IPS DF 4.7 (cell line): ENCODE measurements at regions not wholly inside any gene's neighbourhood (a gene's known extent, or its start where the extent isn't known, plus 50 kb on each side); places are given as distances from the start of the nearest gene placed in this dataset.
"Not testable (repeated sequence)": the region's sequence is repeated elsewhere in the genome, so short reads cannot be mapped to it uniquely, and the experiment has no call there.

Source experiments
- DNase-seq: peaks from one replicate; pipeline ENCODE4 v3.0.0-alpha.2; 2013; ENCODE audit warnings: low spot score; ENCODE audit errors: extremely low read depth

DNA sequence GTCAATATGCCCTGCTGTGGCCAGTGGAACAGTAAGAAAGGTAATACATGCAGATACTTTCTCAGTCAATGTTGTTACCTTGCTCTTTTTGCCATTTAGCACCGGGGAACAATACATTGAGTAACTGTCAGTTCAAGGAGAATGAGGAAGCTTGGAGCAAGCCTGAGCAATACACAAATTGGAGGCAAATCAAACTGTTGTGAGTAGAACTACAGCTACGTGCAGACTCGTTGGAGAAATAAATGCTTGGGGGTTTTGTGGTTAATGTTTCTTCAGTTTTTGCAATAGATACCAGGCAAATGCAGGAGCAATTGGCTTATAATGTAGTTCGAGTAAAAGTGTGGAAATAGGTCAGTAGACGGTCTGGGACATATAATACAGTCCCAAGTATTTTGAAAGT, 587.3 kb upstream of the ROBO1 start:
- DNase-seq, result no peak

DNA sequence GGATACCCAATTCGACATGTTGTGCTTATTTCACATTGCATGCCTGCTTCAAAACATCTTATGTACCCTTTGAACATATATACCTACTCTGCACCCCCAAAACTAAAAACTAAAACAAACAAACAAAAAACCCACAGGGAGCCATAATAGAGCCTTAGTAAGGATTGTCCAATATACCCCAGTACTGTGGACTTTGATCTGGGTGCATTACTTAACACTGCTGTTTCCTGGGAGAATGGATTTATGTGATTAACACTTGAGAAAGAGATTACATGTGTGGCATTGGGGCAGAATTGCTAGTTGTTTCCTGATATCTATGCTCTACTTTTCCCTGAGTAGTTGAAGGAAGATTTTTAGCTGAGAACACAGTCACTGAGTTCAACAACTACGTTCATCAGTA, 583.4 kb upstream of the ROBO1 start:
- no peak for DNase-seq

DNA sequence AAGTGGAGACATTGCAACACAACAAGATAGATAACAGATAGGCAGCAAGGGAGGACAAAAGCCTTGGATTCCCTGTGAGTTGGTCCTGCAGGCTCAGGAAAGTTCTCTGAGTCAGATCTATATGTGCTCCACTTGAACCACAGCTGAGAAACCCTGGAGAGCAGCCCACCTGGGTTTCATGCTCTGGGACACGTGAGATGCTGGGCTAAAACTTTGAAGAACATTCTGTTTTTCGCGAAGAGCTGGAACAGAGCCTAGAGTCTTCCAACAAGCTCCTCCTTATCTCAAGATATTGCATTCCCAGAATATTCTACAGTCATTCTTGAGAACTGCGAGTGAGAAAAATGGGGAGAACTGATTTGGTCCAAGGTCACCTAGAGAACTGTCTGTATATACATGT, 583.0 kb upstream of the ROBO1 start:
- no peak for DNase-seq

DNA sequence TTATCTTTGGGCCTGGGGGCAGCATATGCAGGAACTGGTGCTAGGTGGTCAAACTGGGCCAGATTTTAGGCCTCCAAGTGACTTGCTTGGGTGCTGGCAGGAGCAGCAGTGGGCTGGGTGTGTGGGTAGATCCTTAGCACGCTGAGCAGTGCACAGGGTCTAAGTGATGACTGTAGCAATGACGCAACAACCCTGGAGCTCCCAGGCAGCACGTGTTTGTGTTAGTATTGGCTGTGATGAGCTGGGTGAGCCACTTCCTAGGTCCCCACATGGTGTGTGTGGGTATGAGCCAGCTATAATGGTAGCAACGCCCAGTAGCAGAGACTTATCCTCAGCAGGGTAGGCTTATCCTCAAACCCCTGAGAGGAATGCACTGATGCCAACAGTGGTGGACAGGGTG, 570.6 kb upstream of the ROBO1 start:
- DNase-seq, result no peak

DNA sequence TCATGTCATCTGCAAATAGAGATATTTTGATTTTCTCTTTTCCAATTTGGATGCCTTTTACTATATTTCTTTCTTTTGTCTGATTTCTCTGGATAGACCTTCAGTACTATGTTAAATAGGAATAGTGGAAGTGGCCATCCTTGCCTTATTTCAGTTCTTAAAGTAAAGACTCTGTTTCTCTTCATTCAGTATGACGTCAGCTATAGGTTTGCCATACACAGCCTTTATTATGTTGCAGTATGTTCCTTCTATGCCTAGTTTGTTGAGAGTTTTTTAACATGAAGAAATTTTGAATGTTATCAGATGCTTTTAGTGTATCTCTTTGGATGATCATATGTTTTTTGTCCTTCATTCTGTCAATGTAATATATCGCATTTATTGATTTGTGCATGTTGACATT, 566.7 kb upstream of the ROBO1 start:
- DNase-seq, result no peak

DNA sequence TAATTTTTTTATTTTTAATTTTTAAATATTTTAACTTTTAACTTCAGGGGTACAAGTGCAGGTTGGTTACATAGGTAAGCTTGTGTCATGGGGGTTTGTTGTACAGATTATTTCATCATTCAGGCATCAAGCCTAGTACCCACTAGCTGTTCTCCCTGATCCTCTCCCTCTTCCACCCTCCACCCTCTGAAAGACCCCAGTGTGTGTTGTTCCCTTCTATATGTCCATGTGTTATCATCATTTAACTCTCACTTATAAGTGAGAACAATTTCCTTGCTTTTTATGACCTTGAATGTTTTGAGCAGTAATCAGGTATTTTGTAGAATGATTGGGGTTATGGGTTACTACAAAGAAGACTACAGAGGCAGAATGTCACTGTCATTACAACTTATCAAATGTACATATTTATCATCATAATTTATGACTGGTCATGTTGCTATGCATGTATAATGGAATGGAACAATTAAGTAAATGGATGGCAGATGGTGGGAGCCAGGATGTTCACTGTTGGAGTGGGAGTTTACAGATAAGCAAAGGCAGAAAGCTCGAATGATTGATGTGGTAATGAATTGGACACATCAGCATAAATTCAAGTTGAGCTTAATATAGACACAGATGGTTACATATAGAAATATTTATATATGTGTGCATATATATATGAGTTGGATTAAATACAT, 563.8 kb upstream of the ROBO1 start:
- no peak for DNase-seq

DNA sequence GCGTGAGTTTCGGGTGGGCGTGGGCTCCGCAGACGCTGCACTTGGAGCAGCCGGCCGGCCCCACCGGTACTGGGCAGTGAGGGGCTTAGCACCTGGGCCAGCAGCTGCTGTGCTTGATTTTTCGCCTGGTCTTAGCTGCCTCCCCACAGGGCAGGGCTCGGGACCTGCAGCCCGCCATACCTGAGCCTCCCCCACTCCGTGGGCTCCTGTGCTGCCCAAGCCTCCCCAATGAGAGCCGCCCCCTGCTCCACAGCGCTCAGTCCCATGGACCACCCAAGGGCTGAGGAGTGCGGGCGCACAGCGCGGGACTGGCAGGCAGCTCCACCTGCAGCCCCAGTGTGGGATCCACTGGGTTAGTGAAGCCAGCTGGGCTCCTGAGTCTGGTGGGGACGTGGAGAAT, 546.7 kb upstream of the ROBO1 start:
- DNase-seq, result not testable (repeated sequence)

DNA sequence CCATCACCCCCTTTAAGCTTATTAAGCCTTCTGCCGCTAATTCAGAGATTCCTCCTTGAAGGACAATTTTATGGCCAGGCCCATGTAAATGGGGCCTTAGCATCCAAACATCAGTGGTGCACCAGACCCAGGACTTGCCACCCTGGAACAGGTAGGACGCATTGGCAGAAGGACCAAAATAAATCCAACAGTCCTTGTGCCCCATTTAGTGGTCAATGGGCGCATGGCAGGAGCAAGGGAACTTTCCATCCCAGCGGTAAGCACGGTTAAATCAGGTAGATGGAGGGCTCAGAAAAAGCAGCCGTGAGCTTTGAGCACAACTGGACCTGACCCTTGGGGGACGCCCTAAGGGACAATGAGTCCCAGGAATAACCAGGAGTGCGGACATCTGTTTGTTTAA, 540.8 kb upstream of the ROBO1 start:
- DNase-seq, result no peak

DNA sequence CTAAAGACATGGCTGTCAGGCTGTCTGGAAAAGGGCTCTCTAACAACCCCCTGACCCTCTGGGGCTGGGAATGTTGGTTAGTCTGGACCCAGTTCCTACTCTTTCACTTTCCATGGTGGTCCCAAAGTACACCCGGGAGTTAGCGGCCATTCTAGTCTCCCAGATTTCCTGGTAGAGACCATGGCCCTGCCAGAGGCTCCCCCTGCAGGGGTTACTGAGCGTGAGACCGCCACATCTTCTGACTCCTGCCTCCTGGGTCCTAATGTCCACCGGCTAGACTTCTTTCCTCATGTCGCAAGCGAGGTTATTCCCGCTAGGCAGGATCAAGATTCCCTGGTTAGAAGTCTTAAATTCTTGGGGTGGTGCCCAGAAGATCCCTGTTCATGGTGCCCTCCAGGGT, 540.0 kb upstream of the ROBO1 start:
- DNase-seq, result no peak

DNA sequence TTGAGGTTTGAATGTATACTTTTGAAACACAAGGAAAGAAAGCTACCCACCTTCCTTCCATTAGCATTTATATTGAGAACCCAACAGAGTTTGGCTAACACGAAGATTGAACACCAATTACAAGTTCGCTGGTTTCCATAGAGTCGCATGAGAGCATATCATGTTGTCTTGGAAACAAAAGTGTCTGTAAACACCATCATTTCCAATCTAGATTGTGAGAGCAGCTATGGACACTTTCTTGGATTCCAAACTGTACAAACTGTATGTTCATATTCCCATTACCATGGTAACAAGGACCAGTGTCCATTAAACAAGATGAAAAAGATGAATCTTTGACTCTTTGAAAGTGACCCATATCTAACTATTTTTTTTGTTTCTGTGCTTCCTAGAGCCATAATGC, 529.9 kb upstream of the ROBO1 start:
- DNase-seq, result no peak

DNA sequence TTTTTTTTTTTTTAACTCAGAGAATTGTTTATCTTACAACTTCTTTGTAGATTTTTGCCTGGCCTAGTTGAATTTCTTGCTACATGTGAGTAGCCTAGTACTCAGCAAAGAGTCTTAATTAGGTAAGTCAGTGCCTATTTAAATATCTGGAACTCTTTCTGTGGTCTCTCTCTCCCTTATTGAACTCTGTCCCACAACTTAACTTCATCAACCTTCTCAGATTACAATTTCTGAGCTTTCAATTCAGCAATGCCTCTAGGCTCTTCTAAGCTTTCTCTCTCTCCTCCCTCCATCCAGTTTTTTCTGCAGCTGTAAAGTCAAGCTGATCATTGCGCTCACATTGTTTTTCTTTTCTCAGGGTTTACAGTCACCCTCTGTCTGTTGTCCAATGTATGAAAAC, 517.6 kb upstream of the ROBO1 start:
- no peak for DNase-seq

DNA sequence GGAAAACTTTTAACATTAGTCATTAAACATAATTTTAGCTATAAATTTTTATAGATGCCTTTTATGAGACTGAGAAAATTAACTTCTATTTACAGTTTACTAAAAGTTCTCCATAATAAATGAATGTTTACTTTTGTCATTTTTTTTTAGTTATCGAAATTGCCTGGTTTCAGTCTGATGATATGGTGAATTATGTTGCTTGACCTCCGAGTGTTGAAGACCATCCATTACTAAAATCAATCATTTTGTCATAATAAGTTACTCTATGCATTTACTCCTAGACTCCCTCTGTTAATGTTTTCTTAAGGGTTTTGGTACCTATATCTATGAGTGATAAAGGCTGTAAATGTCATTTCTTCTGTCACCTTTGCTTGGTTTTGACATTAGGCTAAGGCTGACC, 516.0 kb upstream of the ROBO1 start:
- DNase-seq, result no peak

DNA sequence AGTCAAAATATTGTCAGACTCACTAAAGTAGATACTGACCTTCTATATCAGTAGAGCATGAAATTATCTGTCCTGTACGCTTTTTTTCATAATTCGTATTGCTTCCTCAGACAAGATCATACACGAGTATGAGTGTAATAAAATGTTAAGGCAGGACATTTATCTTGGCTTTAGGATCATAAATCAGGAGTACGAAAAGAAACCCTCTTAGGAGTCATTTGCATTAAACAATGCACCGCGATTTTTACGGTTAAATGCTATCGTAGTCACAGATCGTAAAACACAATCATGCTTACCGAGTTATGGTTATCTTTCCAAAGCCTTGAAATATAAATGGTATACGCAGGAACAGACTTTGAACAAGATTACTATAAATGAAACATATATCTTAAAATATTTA, 510.3 kb upstream of the ROBO1 start:
- DNase-seq, result no peak

DNA sequence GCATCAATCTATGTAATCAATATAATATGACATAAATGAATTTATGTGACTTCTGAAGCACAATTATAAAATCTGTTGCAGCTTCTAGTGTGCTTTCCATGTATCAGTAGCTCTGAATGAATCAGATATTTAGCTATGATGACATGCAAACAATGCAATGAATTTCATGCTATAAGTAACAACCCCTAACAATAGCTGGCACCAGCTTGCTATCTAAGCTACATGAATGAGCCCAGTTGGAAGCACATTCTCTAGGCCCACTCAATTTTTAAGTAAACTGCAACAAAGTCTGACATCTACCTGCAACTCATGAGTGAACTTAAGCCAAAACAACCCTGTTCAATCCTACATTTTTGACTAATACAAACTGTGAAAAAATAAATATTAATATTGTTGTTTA, 507.3 kb upstream of the ROBO1 start:
- DNase-seq, result no peak

DNA sequence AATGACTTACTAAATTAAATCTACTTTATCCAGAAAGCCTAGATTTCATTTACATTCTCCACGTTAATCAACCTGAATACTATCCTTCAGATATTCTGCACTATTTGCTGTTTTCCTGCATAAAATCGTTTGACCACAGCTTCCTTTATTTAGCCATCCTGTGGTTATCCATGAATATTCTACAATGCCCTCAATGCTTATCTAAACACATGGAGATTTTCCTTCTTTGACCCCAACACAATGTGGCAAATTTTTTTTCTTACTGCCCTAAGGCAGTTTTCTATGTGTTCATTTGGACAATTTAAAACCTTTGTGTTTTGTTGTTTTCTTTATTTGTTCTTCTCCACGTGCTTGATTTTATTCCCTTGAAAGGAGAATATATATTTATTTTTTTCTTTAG, 495.5 kb upstream of the ROBO1 start:
- DNase-seq, result peak; percentile 19

DNA sequence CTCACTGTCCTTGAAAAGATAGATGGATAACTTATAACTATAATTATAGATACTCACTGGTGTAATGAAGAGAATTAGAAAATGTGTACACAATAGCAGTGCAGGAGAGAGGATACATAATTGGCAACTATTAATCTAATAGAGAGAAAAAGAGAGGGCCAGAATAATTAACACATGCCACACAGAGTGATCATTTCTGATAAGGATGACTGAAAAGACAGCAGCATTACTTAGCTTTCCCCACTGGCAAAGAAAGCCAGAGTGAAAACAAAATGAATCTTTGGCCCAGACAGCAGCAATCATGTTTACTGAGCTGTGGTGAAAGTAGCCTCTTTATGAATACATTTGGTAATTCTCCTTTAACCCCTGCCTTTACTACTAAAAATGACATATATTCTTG, 493.3 kb upstream of the ROBO1 start:
- no peak for DNase-seq

DNA sequence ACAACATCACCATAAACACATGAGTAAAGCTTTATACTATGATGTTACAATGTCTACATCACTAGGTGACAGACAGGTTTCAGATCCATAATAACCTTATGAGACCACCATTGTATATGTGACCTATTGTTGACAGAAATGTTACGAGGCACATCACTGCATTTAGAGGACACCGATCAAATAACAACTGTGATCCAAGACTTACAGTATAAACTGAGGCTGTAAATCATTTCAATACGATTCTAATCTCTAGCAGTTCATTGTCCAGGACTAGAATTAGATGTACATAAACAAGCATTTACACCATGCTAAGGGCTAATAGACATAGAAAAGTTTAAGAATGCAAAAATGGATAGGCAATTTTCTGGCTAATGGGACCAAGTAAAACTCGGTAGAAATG, 491.9 kb upstream of the ROBO1 start:
- no peak for DNase-seq

DNA sequence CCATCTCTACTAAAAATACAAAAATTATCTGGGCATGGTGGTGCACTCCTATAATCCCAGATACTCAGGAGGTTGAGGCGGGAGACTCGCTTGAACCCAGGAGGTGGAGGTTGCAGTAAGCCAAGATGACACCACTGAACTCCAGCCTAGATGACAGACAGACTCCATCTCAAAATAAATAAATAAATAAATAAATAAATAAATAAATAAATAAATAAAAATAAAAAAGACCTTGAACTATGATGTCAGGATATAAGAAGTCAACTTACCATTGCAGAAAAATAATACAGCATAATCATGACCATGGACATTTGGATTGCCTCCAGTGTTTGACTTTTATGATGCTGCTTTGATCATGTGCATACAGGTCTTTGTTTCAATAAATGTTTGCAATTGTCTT, 484.3 kb upstream of the ROBO1 start:
- DNase-seq, result no peak

DNA sequence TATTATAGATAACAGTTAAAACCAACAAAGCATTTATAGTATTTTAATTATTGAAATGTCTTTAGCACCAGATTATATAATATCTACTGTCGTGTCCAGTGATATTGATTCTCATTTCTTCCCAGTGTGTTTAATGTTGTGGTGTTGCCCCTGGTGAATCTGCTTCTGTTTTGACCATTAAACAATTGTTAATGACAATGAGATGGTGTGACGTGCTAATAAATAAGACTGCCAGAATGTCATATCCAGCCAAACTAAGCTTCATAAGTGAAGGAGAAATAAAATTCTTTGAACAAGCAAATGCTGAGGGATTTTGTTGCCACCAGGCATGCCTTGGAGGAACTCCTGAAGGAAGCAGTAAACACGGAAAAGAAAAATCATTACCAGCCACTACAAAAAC, 480.0 kb upstream of the ROBO1 start:
- DNase-seq, result no peak

DNA sequence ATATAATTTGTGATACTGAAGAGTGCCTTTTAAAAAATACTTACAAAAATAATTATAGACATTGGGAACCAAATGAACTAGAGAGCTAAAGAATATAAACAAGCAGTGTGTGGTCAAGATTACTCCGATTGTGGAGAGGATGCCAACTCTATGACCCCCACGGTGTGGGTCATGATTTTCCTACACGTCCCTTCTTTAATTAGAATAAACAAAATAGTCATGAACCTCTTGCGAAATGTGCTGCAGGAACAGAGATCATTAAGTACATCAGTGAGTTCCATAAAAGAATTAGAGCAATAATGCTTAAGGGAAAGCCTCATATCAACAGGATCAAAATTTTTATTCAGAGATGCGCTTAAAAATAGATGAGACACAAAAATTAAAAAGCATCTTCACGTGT, 476.6 kb upstream of the ROBO1 start:
- DNase-seq, result no peak

DNA sequence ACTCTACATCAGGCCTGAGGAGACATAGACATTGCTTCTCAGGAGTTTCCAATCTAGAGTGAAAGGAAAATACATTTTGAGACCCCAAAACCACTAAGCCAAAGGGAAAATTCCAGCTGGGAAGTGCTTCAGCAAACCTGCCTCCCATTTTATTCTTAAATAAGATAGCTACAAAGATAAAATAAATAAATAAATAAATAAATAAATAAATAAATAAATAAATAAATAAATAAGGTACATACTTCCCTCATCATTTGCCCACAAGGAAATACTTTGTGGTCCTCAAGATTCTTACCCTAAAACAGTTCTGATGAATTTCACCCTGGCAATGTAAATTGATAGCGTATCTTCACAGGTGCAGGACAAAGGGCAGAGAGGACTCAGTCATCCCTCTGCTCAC, 474.0 kb upstream of the ROBO1 start:
- DNase-seq, result no peak

DNA sequence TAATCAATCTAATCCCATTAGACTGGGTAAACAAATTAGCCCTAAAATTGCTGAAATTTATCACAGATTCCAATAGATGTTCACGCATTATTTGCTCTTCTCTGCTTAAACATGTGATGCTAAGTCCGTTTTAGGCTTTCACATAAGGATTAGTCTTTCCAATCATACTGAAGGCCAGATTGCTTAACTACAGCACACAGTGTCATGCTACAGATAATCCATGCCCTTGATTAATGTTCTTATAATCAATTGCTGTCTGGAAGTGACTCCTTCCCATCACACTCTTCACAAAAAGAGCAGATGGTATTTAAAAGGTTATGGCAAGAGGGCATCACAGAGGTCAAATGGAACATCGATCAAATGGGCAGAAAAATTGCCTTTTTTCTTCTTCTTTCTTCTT, 471.5 kb upstream of the ROBO1 start:
- DNase-seq, result no peak

DNA sequence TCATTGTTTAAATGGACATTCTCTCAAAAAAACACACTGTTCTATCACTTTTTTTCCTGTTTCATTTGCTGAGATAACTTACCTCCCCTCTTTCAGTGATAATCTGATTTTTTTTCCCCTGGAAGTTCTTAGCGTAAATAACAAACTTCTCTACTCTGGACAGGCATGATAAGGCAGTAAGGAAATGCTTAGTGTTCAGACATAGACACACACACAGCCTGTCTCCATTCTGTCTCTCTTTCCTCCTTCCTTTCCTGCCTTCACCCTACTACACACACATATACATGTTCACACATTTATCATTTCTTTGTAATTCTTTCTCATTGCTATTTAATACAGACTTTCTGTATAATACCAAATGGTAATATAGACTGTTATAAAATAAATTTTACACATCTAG, 470.8 kb upstream of the ROBO1 start:
- DNase-seq, result no peak

DNA sequence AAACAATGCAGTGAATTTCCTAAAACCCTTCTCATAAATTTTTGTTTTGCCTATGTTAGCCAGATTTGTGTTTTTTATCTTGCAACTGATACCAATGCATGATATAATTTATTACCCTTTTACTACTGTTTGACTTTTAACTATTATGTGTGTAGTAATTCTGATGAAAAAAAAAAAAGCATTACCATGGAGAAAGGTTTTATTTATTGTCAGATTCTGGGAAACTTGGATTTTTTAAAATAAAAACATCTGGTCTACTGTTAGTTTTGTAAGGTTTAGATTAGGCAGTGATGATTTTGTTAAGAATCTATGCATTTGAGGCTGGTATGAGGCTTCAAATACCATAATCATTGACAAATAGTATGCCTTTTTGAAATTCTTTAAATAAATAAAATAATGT, 470.4 kb upstream of the ROBO1 start:
- DNase-seq, result no peak
